ENCODE measurements at regions not wholly inside any gene's neighbourhood (a gene's known extent, or its start where the extent isn't known, plus 50 kb on each side); places are given as distances from the start of the nearest gene placed in this dataset.

GRCh38 chr12:97387844-97388243 is 74.8 kb upstream of the RMST start:
- no peak for TF ChIP-seq CTCF (conservative IDR thresholded peaks at IDR 0.05; ENCODE audit: low read depth, low read length)
- no peak overlapping the region for H3K4me3 ChIP-seq (ENCODE audit: low read depth, low read length)
- no peak for DNase-seq (ENCODE audit: low read depth)

- no peak for TF ChIP-seq CTCF (conservative IDR thresholded peaks at IDR 0.05; ENCODE audit: low read depth, low read length)
- H3K4me3 ChIP-seq (ENCODE audit: low read depth, low read length) = no peak overlapping the region
- no peak for DNase-seq (ENCODE audit: low read depth)
Observed at GRCh38 chr12:97394657-97395056, 67.9 kb upstream of the RMST start.

GRCh38 chr12:97397008-97397407 is 65.6 kb upstream of the RMST start:
- no peak for DNase-seq (ENCODE audit: low read depth)
- H3K4me3 ChIP-seq (ENCODE audit: low read depth, low read length) = no peak overlapping the region
- no peak for TF ChIP-seq CTCF (conservative IDR thresholded peaks at IDR 0.05; ENCODE audit: low read depth, low read length)

- no peak for DNase-seq (ENCODE audit: low read depth)
- H3K4me3 ChIP-seq (ENCODE audit: low read depth, low read length) = no peak overlapping the region
- TF ChIP-seq CTCF (conservative IDR thresholded peaks at IDR 0.05; ENCODE audit: low read depth, low read length) = no peak
Observed at GRCh38 chr12:97398704-97399103, 63.9 kb upstream of the RMST start.

GRCh38 chr12:97404093-97404492 is 58.5 kb upstream of the RMST start:
- no peak for TF ChIP-seq CTCF (conservative IDR thresholded peaks at IDR 0.05; ENCODE audit: low read depth, low read length)
- no peak overlapping the region for H3K4me3 ChIP-seq (ENCODE audit: low read depth, low read length)
- no peak for DNase-seq (ENCODE audit: low read depth)

- peak; percentile 97 for TF ChIP-seq CTCF (conservative IDR thresholded peaks at IDR 0.05; ENCODE audit: low read depth, low read length)
Observed at GRCh38 chr12:97404543-97404942, 58.1 kb upstream of the RMST start.

GRCh38 chr12:97408363-97408762 is 54.2 kb upstream of the RMST start:
- TF ChIP-seq CTCF (conservative IDR thresholded peaks at IDR 0.05; ENCODE audit: low read depth, low read length) = no peak
- H3K4me3 ChIP-seq (ENCODE audit: low read depth, low read length) = no peak overlapping the region
- no peak for DNase-seq (ENCODE audit: low read depth)

More at GRCh38 chr12:97404543-97404942, 58.1 kb upstream of the RMST start:
- no peak for DNase-seq (ENCODE audit: low read depth)
- no peak overlapping the region for H3K4me3 ChIP-seq (ENCODE audit: low read depth, low read length)

All from epithelial cell of proximal tubule (primary cell).